ENCODE measurements at regions not wholly inside any gene's neighbourhood (a gene's known extent, or its start where the extent isn't known, plus 50 kb on each side); places are given as distances from the start of the nearest gene placed in this dataset.

DNA sequence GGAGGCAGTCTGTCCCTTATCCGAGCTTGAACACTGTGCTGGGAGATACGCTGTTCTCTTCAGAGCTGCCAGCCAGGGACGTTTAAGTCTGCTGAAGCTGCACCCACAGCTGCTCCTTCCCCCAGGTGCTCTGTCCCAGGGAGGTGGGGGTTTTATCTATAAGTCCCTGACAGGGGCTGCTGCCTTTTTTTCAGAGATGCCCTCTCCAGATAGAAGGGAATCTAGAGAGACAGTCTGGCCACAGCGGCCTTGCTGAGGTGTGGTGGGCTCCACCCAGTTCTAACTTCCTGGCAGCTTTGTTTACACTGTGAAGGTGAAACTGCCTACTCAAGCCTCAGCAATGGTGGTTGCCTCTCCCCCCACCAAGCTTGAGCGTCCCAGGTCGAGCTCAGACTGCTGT, 319.9 kb upstream of the GRM7 start:
- DNase-seq, result no peak

DNA sequence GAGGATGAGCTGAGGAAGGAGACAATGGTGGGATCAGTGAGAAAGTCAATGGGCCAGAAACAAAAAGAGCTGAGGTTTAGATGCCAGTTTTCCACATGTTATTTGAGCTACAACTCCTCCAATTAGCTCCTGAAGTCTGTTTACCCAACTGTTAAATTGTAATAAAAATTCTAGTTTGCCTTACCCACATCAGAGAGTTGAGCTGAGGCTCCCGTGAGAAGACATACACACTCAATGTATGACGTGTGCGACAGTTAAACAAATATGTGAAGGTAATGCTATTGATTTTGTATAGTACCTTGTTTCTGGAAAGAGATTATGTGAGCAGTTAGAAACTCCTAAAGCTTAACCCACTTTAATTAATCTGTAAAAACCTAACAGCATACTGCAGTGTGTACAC, 318.1 kb upstream of the GRM7 start:
- DNase-seq, result no peak

- no peak for DNase-seq
Observed at GRCh38 chr3:6549296-6549695, 311.6 kb upstream of the GRM7 start.

GRCh38 chr3:6551165-6551564, 309.8 kb upstream of the GRM7 start:
- DNase-seq, result no peak

DNA sequence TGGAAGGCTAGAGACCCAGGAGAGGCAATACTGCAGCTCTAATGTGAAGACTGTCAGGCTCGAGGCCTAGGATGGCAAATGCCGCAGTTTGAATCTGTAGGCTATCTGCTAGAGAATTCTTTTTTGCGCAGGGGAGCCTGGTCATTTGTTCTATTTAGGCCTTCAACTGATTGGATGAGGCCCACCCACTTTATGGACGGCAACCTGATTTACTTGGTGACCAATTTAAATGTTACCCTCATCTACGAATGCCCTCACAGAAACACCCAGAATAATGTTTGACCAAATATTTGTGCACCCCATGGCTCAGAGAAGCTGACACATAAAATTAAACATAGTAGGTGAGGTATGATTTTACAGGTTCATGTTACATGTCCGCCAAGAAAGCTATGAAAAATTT, 300.7 kb upstream of the GRM7 start:
- no peak for DNase-seq

DNA sequence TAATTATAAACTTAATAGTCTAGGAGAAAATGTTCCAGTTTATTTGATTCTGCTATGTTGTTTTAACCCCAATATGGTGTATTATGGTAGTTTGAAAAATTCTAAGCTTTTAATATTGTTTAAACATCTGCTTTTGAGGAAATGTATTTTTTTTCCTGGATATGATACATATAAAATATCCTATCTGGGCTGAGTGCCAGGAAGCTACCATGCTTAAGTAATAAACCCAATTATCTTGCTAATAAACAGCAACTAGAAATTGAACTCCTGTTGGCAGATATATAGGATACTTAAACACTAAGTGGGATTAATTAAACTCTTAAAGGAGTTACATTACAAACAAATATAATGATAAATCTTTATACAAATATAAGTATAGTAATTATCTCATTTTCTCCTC, 293.7 kb upstream of the GRM7 start:
- no peak for DNase-seq

- DNase-seq, result no peak
Observed at GRCh38 chr3:6568999-6569493, 291.9 kb upstream of the GRM7 start.

GRCh38 chr3:6571448-6571847, 289.5 kb upstream of the GRM7 start:
- no peak for DNase-seq

GRCh38 chr3:6577584-6577983, 283.3 kb upstream of the GRM7 start:
- no peak for DNase-seq

- DNase-seq, result no peak
Observed at GRCh38 chr3:6578526-6578925, 282.4 kb upstream of the GRM7 start.

- DNase-seq, result no peak
Observed at GRCh38 chr3:6580808-6581207, 280.1 kb upstream of the GRM7 start.

GRCh38 chr3:6585360-6585759, 275.6 kb upstream of the GRM7 start:
- no peak for DNase-seq

DNA sequence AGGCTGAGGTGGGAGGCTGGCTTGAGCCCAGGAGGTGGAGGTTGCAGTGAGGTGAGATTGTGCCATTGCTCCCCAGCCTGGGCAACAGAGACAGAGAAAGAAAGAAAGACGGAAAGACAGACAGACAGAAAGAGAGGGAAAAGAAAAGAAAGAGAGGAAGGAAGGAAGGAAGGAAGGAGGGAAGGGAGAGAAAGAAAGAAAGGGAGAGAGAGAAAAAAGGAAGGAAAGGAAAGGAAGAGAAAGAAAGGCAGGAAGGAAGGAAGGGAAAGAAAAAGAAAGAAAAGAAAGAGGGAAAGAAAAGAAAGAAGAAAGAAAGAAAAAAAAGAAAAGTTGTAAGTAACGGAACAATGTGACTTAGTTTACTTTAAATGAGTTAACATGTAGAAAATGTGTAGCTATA, 260.7 kb upstream of the GRM7 start:
- no peak for DNase-seq

- no peak for DNase-seq
Observed at GRCh38 chr3:6601374-6601773, 259.5 kb upstream of the GRM7 start.

DNA sequence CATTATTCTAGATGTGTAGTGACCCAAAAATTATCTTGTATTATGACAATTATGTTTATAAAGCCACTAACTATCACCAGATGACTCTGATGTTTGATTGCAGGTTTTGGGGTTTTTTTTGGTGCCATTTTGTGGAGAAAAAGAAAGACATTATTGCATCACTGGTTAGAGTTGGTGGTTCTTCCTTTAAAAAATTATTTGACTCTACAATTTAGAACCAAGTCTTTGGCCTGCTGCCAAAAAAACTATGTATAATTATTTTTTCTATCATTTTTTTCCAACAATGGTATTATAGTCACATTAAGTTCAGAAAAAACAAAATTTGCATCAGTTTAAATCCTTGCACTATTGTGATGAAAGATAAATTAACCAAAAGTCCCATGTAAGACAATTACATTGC, 258.6 kb upstream of the GRM7 start:
- no peak for DNase-seq

DNA sequence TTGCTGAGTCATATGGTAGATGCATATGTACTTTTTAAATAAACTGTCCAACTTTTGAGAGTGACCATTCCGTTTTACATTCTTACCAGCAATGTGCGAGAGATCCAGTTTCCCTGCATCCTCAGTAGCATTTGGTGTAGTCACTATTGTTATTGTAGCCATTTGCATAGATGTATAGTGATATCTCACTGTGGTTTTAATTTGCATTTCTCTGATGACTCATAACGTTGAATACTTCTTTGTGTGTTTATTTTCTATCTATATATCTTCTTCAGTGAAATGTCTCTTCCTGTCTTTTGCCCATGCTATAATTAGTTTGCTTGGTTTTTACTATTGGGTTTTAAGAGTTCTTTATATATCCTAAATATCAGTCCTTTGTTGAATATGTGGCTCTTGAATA, 255.7 kb upstream of the GRM7 start:
- no peak for DNase-seq

- DNase-seq, result no peak
Observed at GRCh38 chr3:6608843-6609242, 252.1 kb upstream of the GRM7 start.

DNA sequence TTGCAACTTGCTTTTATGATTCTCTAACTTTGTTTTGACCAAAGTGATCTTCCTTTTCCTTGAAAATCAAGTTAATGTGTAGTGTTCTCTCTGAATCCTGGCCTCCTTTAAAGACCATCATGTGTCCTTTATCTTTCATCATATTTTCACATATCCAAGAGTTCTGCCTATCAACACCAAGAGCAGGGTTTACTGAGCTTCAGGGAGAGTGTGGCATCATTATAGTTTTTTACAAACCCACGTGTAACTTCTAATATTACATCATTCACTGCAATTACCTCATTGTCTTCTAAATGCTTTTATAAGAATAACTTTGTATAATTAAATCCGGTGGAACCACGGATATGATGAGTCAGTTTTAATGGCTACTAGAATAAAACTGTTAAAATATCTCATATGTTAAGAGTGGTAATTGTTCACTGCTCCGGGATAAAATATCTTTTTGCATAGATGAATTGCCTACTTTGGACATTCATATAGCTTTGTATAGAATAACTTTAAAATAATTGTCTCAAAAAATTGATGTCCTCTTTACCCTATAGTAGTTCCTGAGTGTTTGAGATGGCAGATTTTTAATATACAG, 248.8 kb upstream of the GRM7 start:
- no peak for DNase-seq

GRCh38 chr3:6622260-6622659, 238.7 kb upstream of the GRM7 start:
- DNase-seq, result no peak

GRCh38 chr3:6622712-6623111, 238.2 kb upstream of the GRM7 start:
- no peak for DNase-seq

DNA sequence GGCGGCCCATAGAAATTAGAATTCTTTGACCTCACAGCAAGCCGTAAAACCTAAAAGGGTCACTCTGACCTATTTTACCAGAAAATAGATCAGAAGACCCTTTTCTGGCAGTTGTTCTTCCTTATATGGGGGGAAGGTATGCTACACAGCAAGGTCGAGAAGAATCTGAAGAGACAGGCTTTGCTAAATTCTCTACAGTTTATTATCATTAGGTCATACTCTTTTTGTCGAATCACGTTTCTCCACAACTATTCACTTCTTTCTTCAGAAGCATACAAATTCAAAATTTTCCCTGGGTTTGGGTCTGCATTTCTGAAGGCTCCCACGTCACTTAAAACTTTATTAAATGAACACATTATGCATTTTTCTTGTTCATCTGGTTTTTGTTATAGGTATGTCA, 229.5 kb upstream of the GRM7 start:
- DNase-seq, result no peak

GRCh38 chr3:6640907-6641306, 220.0 kb upstream of the GRM7 start:
- no peak for DNase-seq

GRCh38 chr3:6644070-6644929, 216.6 kb upstream of the GRM7 start:
- no peak for DNase-seq

DNA sequence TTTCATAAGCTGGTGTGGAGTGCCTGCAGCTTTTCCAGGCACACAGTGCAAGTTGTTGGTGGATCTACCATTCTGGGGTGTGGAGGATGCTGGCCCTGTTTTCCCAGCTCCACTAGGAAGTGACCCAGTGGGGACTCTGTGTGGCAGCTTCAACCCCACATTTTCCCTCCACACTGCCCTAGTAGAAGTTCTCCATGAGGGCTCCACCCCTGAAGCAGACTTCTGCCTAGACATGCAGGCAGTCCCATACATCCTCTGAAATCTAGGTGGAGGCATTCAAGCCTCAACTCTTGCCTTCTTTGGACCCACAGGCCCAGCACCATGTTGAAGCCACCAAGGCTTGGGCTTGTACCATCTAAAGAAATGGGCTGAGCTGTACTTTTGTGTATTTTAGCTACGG, 206.2 kb upstream of the GRM7 start:
- DNase-seq, result no peak

DNA sequence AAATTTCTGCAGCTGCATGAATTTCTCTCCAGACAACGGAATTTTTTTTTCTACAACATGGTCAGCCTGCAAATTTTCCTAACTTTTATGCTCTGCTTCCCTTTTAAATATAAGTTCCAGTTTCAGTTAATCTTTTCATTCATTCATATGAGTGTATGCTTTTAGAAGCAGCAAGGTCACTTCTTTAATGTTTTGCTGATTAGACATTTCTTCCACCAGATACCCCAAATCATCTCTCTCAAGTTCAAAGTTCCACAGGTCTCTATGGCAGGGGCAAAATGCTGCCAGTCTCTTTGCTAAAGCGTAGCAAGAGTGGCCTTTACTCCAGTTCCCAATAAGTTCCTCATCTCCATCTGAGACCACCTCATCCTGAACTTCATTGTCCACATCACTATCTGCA, 205.6 kb upstream of the GRM7 start:
- DNase-seq, result no peak

Data from NCI-H2081 treated with DMSO at 0.1 percent for 48 hours (cell line).